IMR-90 (cell line): ENCODE measurements at regions not wholly inside any gene's neighbourhood (a gene's known extent, or its start where the extent isn't known, plus 50 kb on each side); places are given as distances from the start of the nearest gene placed in this dataset.

ENCODE experiments used
- ATAC-seq: fragments of 200-7000 bp; cut with Tn5 transposase; 2 replicates; pipeline ENCODE4 v1.9.1; 2020; ENCODE audit warnings: low read depth, mild to moderate bottlenecking, moderate library complexity
- BruUV-seq: library from RNA; stranded (reverse); fragments of 400-500 nt; replicated peaks from 2 replicates; lab custom pipeline; 2021; lab: Mats Ljungman, UMichigan
- CTCF ChIA-PET: fragments of 300-600 bp; formaldehyde crosslinking; extraction: SDS; loops from one replicate; lab custom pipeline; 2021; ENCODE audit warnings: antibody characterized with exemption; lab: Yijun Ruan, JAX
- POLR2A ChIA-PET: fragments of 300-600 bp; sonication (Branson Sonifier 250); formaldehyde crosslinking; loops from one replicate; lab custom pipeline; 2022; ENCODE audit warnings: antibody characterized with exemption; ENCODE audit not compliant: unreplicated experiment; lab: Charles Lee
- DNase-seq: peaks from one replicate; pipeline ENCODE4 v3.0.0; 2013
- H2AFZ ChIP-seq: replicated peaks from 2 replicates; pipeline ENCODE3; 2013; ENCODE audit warnings: low read length, mild to moderate bottlenecking; ENCODE audit not compliant: poor library complexity
- H2AK5ac ChIP-seq: 2 replicates; pipeline ENCODE4 v1.6.1; 2013; ENCODE audit warnings: low read depth, low read length, inconsistent platforms
- H2AK9ac ChIP-seq: replicated peaks from 2 replicates; pipeline ENCODE3; 2013; ENCODE audit warnings: mild to moderate bottlenecking, low read depth, low read length, moderate library complexity; ENCODE audit not compliant: poor library complexity
- H2BK120ac ChIP-seq: 2 replicates; pipeline ENCODE4 v1.6.1; 2013; ENCODE audit warnings: low read depth, low read length, inconsistent platforms
- H2BK15ac ChIP-seq: 3 replicates; pipeline ENCODE4 v1.6.1; 2013; ENCODE audit warnings: low read depth, low read length, inconsistent platforms
- H2BK20ac ChIP-seq: 2 replicates; pipeline ENCODE4 v1.6.1; 2013; ENCODE audit warnings: low read depth, mild to moderate bottlenecking, inconsistent platforms, low read length, moderate library complexity
- H2BK5ac ChIP-seq: 2 replicates; pipeline ENCODE4 v1.6.1; 2013; ENCODE audit warnings: mild to moderate bottlenecking, low read depth, low read length, inconsistent platforms; ENCODE audit not compliant: poor library complexity, severe bottlenecking
- H3K14ac ChIP-seq: replicated peaks from 2 replicates; pipeline ENCODE4 v1.6.1; 2013; ENCODE audit warnings: low read depth, low read length, inconsistent platforms
- H3K18ac ChIP-seq: 2 replicates; pipeline ENCODE4 v1.6.1; 2013; ENCODE audit warnings: low read depth, low read length, control low read depth
- H3K23ac ChIP-seq: 2 replicates; pipeline ENCODE4 v1.6.1; 2013; ENCODE audit warnings: low read depth, low read length, inconsistent platforms
- H3K27ac ChIP-seq: 2 replicates; pipeline ENCODE4 v1.5.1; 2013; ENCODE audit warnings: mild to moderate bottlenecking, control low read depth, low read length; ENCODE audit not compliant: insufficient read depth
- H3K27me3 ChIP-seq: 2 replicates; pipeline ENCODE4 v1.6.1; 2013; ENCODE audit warnings: low read length; ENCODE audit not compliant: control insufficient read depth, insufficient read depth
- H3K36me3 ChIP-seq: 2 replicates; pipeline ENCODE4 v1.6.1; 2013; ENCODE audit warnings: low read length, mixed read lengths; ENCODE audit not compliant: control insufficient read depth, insufficient read depth
- H3K4ac ChIP-seq: 2 replicates; pipeline ENCODE4 v1.6.1; 2013; ENCODE audit warnings: low read depth, low read length, inconsistent platforms
- H3K4me1 ChIP-seq: 2 replicates; pipeline ENCODE4 v1.6.1; 2013; ENCODE audit warnings: low read length, mixed read lengths; ENCODE audit not compliant: control insufficient read depth, insufficient read depth
- H3K4me2 ChIP-seq: 2 replicates; pipeline ENCODE4 v1.6.1; 2013; ENCODE audit warnings: low read depth, mild to moderate bottlenecking, control low read depth, low read length, moderate library complexity
- H3K4me3 ChIP-seq: 2 replicates; pipeline ENCODE4 v1.5.1; 2013; ENCODE audit warnings: low read depth, mild to moderate bottlenecking, control low read depth, low read length, moderate library complexity; ENCODE audit not compliant: insufficient read depth
- H3K56ac ChIP-seq: 2 replicates; pipeline ENCODE4 v1.6.1; 2013; ENCODE audit warnings: low read length, inconsistent platforms; ENCODE audit not compliant: insufficient read depth; ENCODE audit errors: extremely low read depth
- H3K79me1 ChIP-seq, 2 experiments: 2 replicates each; pipeline ENCODE4 v1.6.1; 2013; ENCODE audit warnings: low read length in 2 of 2, inconsistent platforms in 1 of 2, low read depth in 1 of 2
- H3K9ac ChIP-seq: 2 replicates; pipeline ENCODE4 v1.6.1; 2013; ENCODE audit warnings: low read depth, low read length, control low read depth
- H3K9me1 ChIP-seq: 2 replicates; pipeline ENCODE4 v1.6.1; 2013; ENCODE audit warnings: low read length, inconsistent platforms; ENCODE audit not compliant: insufficient read depth
- H3K9me3 ChIP-seq: 2 replicates; pipeline ENCODE4 v1.6.1; 2013; ENCODE audit warnings: low read length; ENCODE audit not compliant: control insufficient read depth, insufficient read depth
- H4K20me1 ChIP-seq: 2 replicates; pipeline ENCODE4 v1.6.1; 2013; ENCODE audit warnings: low read length, inconsistent platforms; ENCODE audit not compliant: insufficient read depth
- H4K5ac ChIP-seq: 2 replicates; pipeline ENCODE4 v1.6.1; 2013; ENCODE audit warnings: mild to moderate bottlenecking, low read depth, low read length, control low read depth
- H4K8ac ChIP-seq, 2 experiments: 2 replicates each; pipeline ENCODE4 v1.6.1; 2013; ENCODE audit warnings: low read depth in 2 of 2, low read length in 2 of 2, control low read depth in 1 of 2, inconsistent platforms in 1 of 2
- H4K91ac ChIP-seq: 2 replicates; pipeline ENCODE4 v1.6.1; 2013; ENCODE audit warnings: low read depth, low read length, inconsistent platforms; ENCODE audit not compliant: insufficient read depth
- BHLHE40 ChIP-seq: fragments of 150-350 bp; IDR thresholded peaks from 2 replicates; pipeline ENCODE4 v1.6.1; 2016; ENCODE audit warnings: mild to moderate bottlenecking, low read depth, low read length
- CEBPB ChIP-seq: IDR thresholded peaks from 2 replicates; pipeline ENCODE4 v1.6.1; 2012; ENCODE audit warnings: low read depth, low read length, improper control_type of control experiment
- CHD1 ChIP-seq: IDR thresholded peaks from 2 replicates; pipeline ENCODE4 v1.6.1; 2012; ENCODE audit warnings: low read depth, low read length, improper control_type of control experiment
- ELK1 ChIP-seq: fragments of 150-350 bp; IDR thresholded peaks from 2 replicates; pipeline ENCODE4 v1.6.1; 2016; ENCODE audit warnings: low read depth, mild to moderate bottlenecking, low read length, moderate library complexity, borderline replicate concordance
- FOS ChIP-seq: fragments of 150-350 bp; IDR thresholded peaks from 2 replicates; pipeline ENCODE4 v1.6.1; 2016; ENCODE audit warnings: low read depth, low read length
- MAFK ChIP-seq: IDR thresholded peaks from 2 replicates; pipeline ENCODE4 v1.6.1; 2012; ENCODE audit warnings: low read depth, low read length, improper control_type of control experiment
- MAZ ChIP-seq: IDR thresholded peaks from 2 replicates; pipeline ENCODE4 v1.6.1; 2012; ENCODE audit warnings: low read depth, mild to moderate bottlenecking, low read length, improper control_type of control experiment, moderate library complexity, borderline replicate concordance
- MXI1 ChIP-seq: IDR thresholded peaks from 2 replicates; pipeline ENCODE4 v1.6.1; 2012; ENCODE audit warnings: low read depth, mild to moderate bottlenecking, low read length, moderate library complexity, borderline replicate concordance
- NFE2L2 ChIP-seq: fragments of 150-350 bp; IDR thresholded peaks from 2 replicates; pipeline ENCODE4 v1.6.1; 2016; ENCODE audit warnings: low read depth, mild to moderate bottlenecking, low read length
- POLR2A ChIP-seq: IDR thresholded peaks from 2 replicates; pipeline ENCODE4 v1.6.1; 2012; ENCODE audit warnings: mild to moderate bottlenecking, low read depth, low read length
- RAD21 ChIP-seq: IDR thresholded peaks from 2 replicates; pipeline ENCODE4 v1.6.1; 2012; ENCODE audit warnings: low read length, improper control_type of control experiment
- RCOR1 ChIP-seq: IDR thresholded peaks from 2 replicates; pipeline ENCODE4 v1.6.1; 2012; ENCODE audit warnings: mild to moderate bottlenecking, low read length, improper control_type of control experiment; ENCODE audit not compliant: insufficient replicate concordance
- RFX5 ChIP-seq: IDR thresholded peaks from 2 replicates; pipeline ENCODE4 v1.8.0; 2012; ENCODE audit warnings: low read depth, mild to moderate bottlenecking, low read length, moderate library complexity
- SMC3 ChIP-seq: fragments of 150-350 bp; IDR thresholded peaks from 2 replicates; pipeline ENCODE4 v1.6.1; 2016; ENCODE audit warnings: low read depth, mild to moderate bottlenecking, antibody characterized with exemption, low read length, moderate library complexity
- WGBS, 2 experiments: methylation state at CpG; one replicate each; pipeline versions ENCODE4 v1.1.5 to v1.1.7; 2013; ENCODE audit warnings: missing lambda C conversion rate in 2 of 2; ENCODE audit not compliant: insufficient read length in 1 of 2; ENCODE audit errors: extremely low coverage in 2 of 2; 5-methylcytosine and 5-hydroxymethylcytosine counted together
- dilution Hi-C: fragments of 300-500 bp; cut with HindIII; formaldehyde crosslinking; loops from one replicate; pipeline ENCODE4 v1.14.3; 2018; ENCODE audit warnings: low sequenced_read_pairs; ENCODE audit not compliant: unreplicated experiment
- in situ Hi-C: fragments of 300-500 bp; cut with MboI; formaldehyde crosslinking; loops from 3 replicates; pipeline ENCODE4 v1.14.3; 2019; ENCODE audit warnings: low sequenced_read_pairs, inconsistent platforms, mixed read lengths
- intact Hi-C: fragments of 100-400 bp; cut with micrococcal nuclease; formaldehyde crosslinking; loops from 2 replicates; pipeline ENCODE4 v1.10.0; 2022
- TF ChIP-seq, protein P1 (sequence below): conservative IDR thresholded peaks from 2 replicates; pipeline ENCODE4 v1.5.1; 2012; ENCODE audit warnings: mild to moderate bottlenecking, low read depth, low read length, improper control_type of control experiment
- TF ChIP-seq, protein P2 (sequence below): fragments of 150-350 bp; IDR thresholded peaks from 2 replicates; pipeline ENCODE4 v1.6.1; 2017; ENCODE audit warnings: mild to moderate bottlenecking, antibody characterized with exemption, low read length, low read depth

DNA sequence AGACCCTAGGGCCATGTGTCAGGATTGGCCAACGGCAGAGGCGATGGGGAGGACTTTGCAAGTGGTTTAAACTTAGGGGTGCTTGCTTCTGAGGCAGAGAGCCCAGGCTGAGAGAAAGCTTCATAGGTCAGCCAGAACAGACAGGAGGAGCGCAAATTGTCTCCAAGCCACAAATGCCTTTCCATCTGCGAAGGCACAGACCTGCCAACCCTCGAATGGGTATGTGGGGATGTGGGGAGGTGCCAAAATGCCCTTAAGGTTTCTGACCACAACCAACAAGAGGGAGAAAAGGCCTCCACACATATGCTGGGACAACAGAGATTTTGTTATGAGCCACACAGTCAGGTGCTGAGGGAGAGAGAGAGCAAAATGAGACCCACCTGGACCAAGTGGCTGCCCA is 283.6 kb downstream of the CYP26B1 start:
- Histone ChIP-seq H3K4me3 (no peak overlapping the region), H3K36me3 (no peaks in the 10 kb centered on the region), H4K20me1 (no peaks in the 10 kb centered on the region), H4K91ac (no peak overlapping the region), H2BK5ac (no peak overlapping the region), H3K9ac (no peak overlapping the region), H3K27ac (no peak overlapping the region), H3K79me1 (no peaks in the 10 kb centered on the region), H2BK15ac (no peak overlapping the region), H3K56ac (no peak overlapping the region), H3K4me2 (no peak overlapping the region), H2AK9ac (no peak overlapping the region), H3K27me3 (peaks cover 35% of the 10 kb centered on the region), H3K23ac (no peak overlapping the region), H2AFZ (no peak overlapping the region), H2AK5ac (no peak overlapping the region), H4K8ac (no peak overlapping the region), H2BK120ac (no peak overlapping the region), H3K9me3 (no peaks in the 10 kb centered on the region), H3K9me1 (no peaks in the 10 kb centered on the region), H3K4ac (no peak overlapping the region), H3K14ac (no peak overlapping the region), H4K5ac (no peak overlapping the region), H3K4me1 (no peaks in the 10 kb centered on the region), H3K18ac (no peak overlapping the region), H2BK20ac (no peak overlapping the region)
- ChIA-PET CTCF (no interaction called here), POLR2A (no interaction called here)
- ATAC-seq (no peak), DNase-seq (no peak)
- no TSS peak for BruUV-seq
- intact Hi-C loops: no loop called here
- in situ Hi-C loops: no loop called here
- 60% methylated on average over 1 of the region's 5 CpGs; no CpG with 5 or more reads in 1 of the 2 experiments for WGBS, 2 experiments
- TF ChIP-seq CEBPB: no peak
- TF ChIP-seq, protein P1, sequence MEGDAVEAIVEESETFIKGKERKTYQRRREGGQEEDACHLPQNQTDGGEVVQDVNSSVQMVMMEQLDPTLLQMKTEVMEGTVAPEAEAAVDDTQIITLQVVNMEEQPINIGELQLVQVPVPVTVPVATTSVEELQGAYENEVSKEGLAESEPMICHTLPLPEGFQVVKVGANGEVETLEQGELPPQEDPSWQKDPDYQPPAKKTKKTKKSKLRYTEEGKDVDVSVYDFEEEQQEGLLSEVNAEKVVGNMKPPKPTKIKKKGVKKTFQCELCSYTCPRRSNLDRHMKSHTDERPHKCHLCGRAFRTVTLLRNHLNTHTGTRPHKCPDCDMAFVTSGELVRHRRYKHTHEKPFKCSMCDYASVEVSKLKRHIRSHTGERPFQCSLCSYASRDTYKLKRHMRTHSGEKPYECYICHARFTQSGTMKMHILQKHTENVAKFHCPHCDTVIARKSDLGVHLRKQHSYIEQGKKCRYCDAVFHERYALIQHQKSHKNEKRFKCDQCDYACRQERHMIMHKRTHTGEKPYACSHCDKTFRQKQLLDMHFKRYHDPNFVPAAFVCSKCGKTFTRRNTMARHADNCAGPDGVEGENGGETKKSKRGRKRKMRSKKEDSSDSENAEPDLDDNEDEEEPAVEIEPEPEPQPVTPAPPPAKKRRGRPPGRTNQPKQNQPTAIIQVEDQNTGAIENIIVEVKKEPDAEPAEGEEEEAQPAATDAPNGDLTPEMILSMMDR: no peak
- no peak for TF ChIP-seq MAFK
- no peak for TF ChIP-seq SMC3
- TF ChIP-seq CHD1: no peak
- TF ChIP-seq FOS: no peak
- no peak for TF ChIP-seq MXI1
- no peak for TF ChIP-seq ELK1
- no peak for TF ChIP-seq MAZ
- no peak for TF ChIP-seq POLR2A
- TF ChIP-seq RAD21: no peak
- no peak for TF ChIP-seq NFE2L2
- TF ChIP-seq, protein P2, sequence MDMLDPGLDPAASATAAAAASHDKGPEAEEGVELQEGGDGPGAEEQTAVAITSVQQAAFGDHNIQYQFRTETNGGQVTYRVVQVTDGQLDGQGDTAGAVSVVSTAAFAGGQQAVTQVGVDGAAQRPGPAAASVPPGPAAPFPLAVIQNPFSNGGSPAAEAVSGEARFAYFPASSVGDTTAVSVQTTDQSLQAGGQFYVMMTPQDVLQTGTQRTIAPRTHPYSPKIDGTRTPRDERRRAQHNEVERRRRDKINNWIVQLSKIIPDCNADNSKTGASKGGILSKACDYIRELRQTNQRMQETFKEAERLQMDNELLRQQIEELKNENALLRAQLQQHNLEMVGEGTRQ: no peak
- no peak for TF ChIP-seq RCOR1
- no peak for TF ChIP-seq RFX5
- no peak for TF ChIP-seq BHLHE40
- dilution Hi-C loops: no loop called here
